ENCODE measurements at regions not wholly inside any gene's neighbourhood (a gene's known extent, or its start where the extent isn't known, plus 50 kb on each side); places are given as distances from the start of the nearest gene placed in this dataset.

DNA sequence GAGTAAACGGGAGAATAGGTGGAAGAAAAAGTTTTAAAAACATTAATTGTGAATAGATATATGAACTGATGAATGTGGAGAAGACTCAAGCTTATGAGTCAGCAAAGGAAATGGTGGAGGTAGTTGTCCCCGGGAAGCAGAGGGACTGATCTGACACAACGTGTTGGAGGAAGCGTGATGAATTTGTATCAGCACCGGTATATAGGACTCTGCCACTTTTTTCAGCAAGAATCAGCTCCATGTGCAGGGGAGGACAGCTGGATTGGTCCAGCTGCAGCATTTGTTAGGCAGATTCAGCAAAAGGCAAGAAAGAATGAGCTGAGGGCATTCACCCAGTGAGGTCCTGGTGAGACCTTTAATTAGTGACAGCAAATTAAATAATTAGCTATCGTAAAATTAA lies 276.0 kb downstream of the TENT4A start:
- Histone ChIP-seq H3K4me3 (ENCODE audit: extremely low read depth in 1 of 4, insufficient read depth in 2 of 4, low read depth in 3 of 4, low read length in 4 of 4) (no peak overlapping the region), H2AFZ (ENCODE audit: low read length) (no peak overlapping the region), H3K27me3 (replicated peaks in 1 of 4; ENCODE audit: control insufficient read depth in 3 of 4, extremely low read depth in 1 of 4, insufficient read depth in 3 of 4, low read length in 3 of 4) (no peaks in the 10 kb centered on the region), H3K9me3 (ENCODE audit: insufficient read depth in 2 of 2, low read depth in 1 of 2, low read length in 1 of 2) (no peaks in the 10 kb centered on the region), H3K4me1 (replicated peaks in 1 of 4; ENCODE audit: control insufficient read depth in 3 of 4, insufficient read depth in 4 of 4, low read length in 3 of 4) (peaks cover 0 to 3% (median 0%) of the 10 kb centered on the region in 4 experiments; a peak in 1 of 7 replicates), H3K4me2 (ENCODE audit: insufficient read depth in 1 of 2, low read depth in 2 of 2, low read length in 2 of 2) (no peak overlapping the region), H3K56ac (replicated peaks; ENCODE audit: insufficient read length, low read depth, low read length) (no peak overlapping the region), H3K9ac (replicated peaks in 1 of 4; ENCODE audit: extremely low read depth in 1 of 4, low read depth in 3 of 4, low read length in 3 of 4) (no peak overlapping the region), H2BK15ac (ENCODE audit: low read length) (no peak overlapping the region), H4K91ac (replicated peaks; ENCODE audit: insufficient read length, low read length) (no peak overlapping the region), H2BK120ac (replicated peaks; ENCODE audit: low read depth, low read length) (no peak overlapping the region), H4K20me1 (replicated peaks in 1 of 2; ENCODE audit: control insufficient read depth in 1 of 2, insufficient read depth in 2 of 2, low read length in 2 of 2) (no peaks in the 10 kb centered on the region), H3K79me2 (ENCODE audit: control insufficient read depth in 1 of 2, insufficient read depth in 2 of 2, low read length in 2 of 2) (no peaks in the 10 kb centered on the region), H3K79me1 (ENCODE audit: low read depth, low read length) (no peaks in the 10 kb centered on the region), H4K8ac (ENCODE audit: extremely low read depth, insufficient read depth, low read length) (no peak overlapping the region), H2BK20ac (ENCODE audit: low read length) (no peak overlapping the region), H3K23ac (ENCODE audit: insufficient read length) (no peak overlapping the region), H3K14ac (ENCODE audit: insufficient read length) (no peak overlapping the region), H2BK12ac (ENCODE audit: low read depth, low read length) (no peak overlapping the region), H3K27ac (ENCODE audit: low read depth, low read length) (no peak overlapping the region), H3K18ac (ENCODE audit: extremely low read depth, low read length) (no peak overlapping the region), H3K23me2 (ENCODE audit: low read depth, low read length) (no peaks in the 10 kb centered on the region), H3K36me3 (ENCODE audit: control insufficient read depth in 2 of 4, insufficient read depth in 4 of 4, low read length in 3 of 4) (no peaks in the 10 kb centered on the region), H2BK5ac (ENCODE audit: low read depth, low read length) (no peak overlapping the region), H2AK5ac (ENCODE audit: low read depth, low read length) (no peak overlapping the region), H3K4ac (replicated peaks; ENCODE audit: insufficient read length, low read depth, low read length) (no peak overlapping the region), H4K5ac (ENCODE audit: insufficient read length, low read depth, low read length) (no peak overlapping the region)
- TF ChIP-seq BACH1 (IDR thresholded peaks at IDR 0.05; ENCODE audit: low read length) (no peak), NANOG (IDR thresholded peaks at IDR 0.05; ENCODE audit: insufficient read depth, low read depth, low read length, poor library complexity, severe bottlenecking) (no peak), GABPA (IDR thresholded peaks at IDR 0.05; ENCODE audit: borderline replicate concordance, insufficient read depth, low read length) (no peak), CHD1 (IDR thresholded peaks at IDR 0.05; ENCODE audit: low read depth, low read length) (no peak), POLR2AphosphoS5 (IDR thresholded peaks at IDR 0.05; ENCODE audit: low read depth, low read length) (no peak), SIN3A (conservative IDR thresholded peaks at IDR 0.05 in 1 of 2, IDR thresholded peaks at IDR 0.05 in 1 of 2; ENCODE audit: low read depth in 1 of 2, low read length in 2 of 2) (no peak), SRF (IDR thresholded peaks at IDR 0.05; ENCODE audit: low read depth, low read length) (no peak), GTF2F1 (IDR thresholded peaks at IDR 0.05; ENCODE audit: borderline replicate concordance, low read depth, low read length) (no peak)
- TF ChIP-seq, protein P1, sequence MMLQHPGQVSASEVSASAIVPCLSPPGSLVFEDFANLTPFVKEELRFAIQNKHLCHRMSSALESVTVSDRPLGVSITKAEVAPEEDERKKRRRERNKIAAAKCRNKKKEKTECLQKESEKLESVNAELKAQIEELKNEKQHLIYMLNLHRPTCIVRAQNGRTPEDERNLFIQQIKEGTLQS (IDR thresholded peaks at IDR 0.05; ENCODE audit: insufficient read depth, low read depth, low read length) = no peak
- ChIA-PET POLR2A (ENCODE audit: partially characterized antibody) (no interaction called here), CTCF (ENCODE audit: partially characterized antibody) (interaction anchor here (0.7 to 1.6 kb wide), 3 partner anchors 9 to 266 kb away, joined by 3 to 4 read pairs (median 4); no protein-coding TSS in a partner anchor)
- FAIRE-seq (no peak), DNase-seq (ENCODE audit: low read depth in 1 of 2, low spot score in 2 of 2) (no peak)
- WGBS, 2 experiments (ENCODE audit: extremely low coverage in 1 of 2, insufficient coverage in 1 of 2, insufficient read length in 1 of 2, insufficient replicate concordance in 2 of 2, low coverage in 1 of 2, low lambda C conversion rate in 2 of 2, missing lambda C conversion rate in 1 of 2) = 75% methylated on average over 6 of the region's 6 CpGs; no CpG with 5 or more reads in 1 of the 2 experiments

All from H1 (cell line).